Gastrocnemius medialis (tissue), 4 donors: ENCODE measurements at regions not wholly inside any gene's neighbourhood (a gene's known extent, or its start where the extent isn't known, plus 50 kb on each side); places are given as distances from the start of the nearest gene placed in this dataset.

Experiments used
- POLR2A ChIP-seq, 2 donors: fragments of 450-650 bp; IDR thresholded peaks; one replicate each; pipeline ENCODE4 v1.6.1; 2017; ENCODE audit warnings: antibody characterized with exemption in 2 of 2, mild to moderate bottlenecking in 2 of 2, moderate library complexity in 2 of 2
- TF ChIP-seq, protein P1 (sequence below), 5 experiments: fragments of 450-650 bp in 3 of 5; fragments of 200-600 bp in 2 of 5; sonication (generic) in 2 of 5; IDR thresholded peaks in 4 of 5; conservative IDR thresholded peaks in 1 of 5; 1 replicate in 4 of 5; 2 replicates in 1 of 5; pipeline ENCODE4 v1.5.1; 2016 to 2019; ENCODE audit warnings: antibody characterized with exemption in 5 of 5, mild to moderate bottlenecking in 3 of 5, moderate library complexity in 3 of 5

DNA sequence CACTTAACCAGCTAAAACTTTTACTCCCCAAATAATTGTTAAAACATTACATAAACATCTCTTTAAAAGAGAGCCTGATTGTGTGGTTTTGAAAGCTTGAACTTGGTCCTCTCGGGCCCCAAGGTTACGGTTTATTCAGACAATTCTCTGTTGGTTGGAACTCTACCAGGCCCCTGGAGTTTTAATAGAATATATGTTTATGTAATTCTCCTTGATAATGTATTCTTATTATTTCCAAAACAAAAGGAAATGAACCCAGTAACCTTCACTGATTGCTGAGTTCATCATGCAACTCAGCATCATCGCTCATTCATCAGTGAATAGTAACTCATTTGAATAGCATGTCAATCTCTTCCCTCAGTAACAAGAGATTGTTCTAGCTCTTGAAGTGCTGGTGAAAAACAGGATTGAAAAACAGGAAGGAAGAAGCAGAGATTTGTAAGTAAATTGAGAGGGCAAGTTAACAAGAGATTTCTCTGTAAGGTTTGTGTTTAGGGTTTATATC is 464.5 kb upstream of the MARCKS start:
- TF ChIP-seq POLR2A (IDR thresholded peaks at IDR 0.05), result no peak
- TF ChIP-seq, protein P1, sequence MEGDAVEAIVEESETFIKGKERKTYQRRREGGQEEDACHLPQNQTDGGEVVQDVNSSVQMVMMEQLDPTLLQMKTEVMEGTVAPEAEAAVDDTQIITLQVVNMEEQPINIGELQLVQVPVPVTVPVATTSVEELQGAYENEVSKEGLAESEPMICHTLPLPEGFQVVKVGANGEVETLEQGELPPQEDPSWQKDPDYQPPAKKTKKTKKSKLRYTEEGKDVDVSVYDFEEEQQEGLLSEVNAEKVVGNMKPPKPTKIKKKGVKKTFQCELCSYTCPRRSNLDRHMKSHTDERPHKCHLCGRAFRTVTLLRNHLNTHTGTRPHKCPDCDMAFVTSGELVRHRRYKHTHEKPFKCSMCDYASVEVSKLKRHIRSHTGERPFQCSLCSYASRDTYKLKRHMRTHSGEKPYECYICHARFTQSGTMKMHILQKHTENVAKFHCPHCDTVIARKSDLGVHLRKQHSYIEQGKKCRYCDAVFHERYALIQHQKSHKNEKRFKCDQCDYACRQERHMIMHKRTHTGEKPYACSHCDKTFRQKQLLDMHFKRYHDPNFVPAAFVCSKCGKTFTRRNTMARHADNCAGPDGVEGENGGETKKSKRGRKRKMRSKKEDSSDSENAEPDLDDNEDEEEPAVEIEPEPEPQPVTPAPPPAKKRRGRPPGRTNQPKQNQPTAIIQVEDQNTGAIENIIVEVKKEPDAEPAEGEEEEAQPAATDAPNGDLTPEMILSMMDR (IDR thresholded peaks at IDR 0.05 in 4 of 5, conservative IDR thresholded peaks at IDR 0.05 in 1 of 5), result no peak
